ENCODE measurements at regions not wholly inside any gene's neighbourhood (a gene's known extent, or its start where the extent isn't known, plus 50 kb on each side); places are given as distances from the start of the nearest gene placed in this dataset.

DNA sequence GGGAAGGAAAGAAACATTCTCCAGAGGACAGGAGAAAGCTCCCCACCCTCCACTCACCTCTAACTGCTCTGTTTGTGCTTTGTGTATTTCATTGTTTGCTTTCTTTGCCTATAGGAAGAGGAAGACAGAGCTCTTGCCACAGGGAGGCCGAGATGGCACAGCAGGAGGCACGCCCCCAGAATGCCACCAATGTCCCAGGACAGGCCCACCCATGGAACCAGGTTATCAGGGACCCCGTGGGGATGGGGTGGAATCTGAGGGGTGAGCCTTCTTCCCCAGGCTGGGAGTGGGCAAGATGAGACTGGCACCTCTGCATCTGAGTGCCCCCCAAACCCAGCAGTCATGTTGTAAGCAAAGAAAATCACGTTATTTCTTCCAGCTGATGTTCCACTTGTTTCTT lies 155.8 kb downstream of the TBC1D2B start:
- TF ChIP-seq, protein P1, sequence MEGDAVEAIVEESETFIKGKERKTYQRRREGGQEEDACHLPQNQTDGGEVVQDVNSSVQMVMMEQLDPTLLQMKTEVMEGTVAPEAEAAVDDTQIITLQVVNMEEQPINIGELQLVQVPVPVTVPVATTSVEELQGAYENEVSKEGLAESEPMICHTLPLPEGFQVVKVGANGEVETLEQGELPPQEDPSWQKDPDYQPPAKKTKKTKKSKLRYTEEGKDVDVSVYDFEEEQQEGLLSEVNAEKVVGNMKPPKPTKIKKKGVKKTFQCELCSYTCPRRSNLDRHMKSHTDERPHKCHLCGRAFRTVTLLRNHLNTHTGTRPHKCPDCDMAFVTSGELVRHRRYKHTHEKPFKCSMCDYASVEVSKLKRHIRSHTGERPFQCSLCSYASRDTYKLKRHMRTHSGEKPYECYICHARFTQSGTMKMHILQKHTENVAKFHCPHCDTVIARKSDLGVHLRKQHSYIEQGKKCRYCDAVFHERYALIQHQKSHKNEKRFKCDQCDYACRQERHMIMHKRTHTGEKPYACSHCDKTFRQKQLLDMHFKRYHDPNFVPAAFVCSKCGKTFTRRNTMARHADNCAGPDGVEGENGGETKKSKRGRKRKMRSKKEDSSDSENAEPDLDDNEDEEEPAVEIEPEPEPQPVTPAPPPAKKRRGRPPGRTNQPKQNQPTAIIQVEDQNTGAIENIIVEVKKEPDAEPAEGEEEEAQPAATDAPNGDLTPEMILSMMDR (IDR thresholded peaks at IDR 0.05): no peak
- TF ChIP-seq POLR2AphosphoS5 (IDR thresholded peaks at IDR 0.05; ENCODE audit: low read depth, low read length): no peak
- TF ChIP-seq, protein P2, sequence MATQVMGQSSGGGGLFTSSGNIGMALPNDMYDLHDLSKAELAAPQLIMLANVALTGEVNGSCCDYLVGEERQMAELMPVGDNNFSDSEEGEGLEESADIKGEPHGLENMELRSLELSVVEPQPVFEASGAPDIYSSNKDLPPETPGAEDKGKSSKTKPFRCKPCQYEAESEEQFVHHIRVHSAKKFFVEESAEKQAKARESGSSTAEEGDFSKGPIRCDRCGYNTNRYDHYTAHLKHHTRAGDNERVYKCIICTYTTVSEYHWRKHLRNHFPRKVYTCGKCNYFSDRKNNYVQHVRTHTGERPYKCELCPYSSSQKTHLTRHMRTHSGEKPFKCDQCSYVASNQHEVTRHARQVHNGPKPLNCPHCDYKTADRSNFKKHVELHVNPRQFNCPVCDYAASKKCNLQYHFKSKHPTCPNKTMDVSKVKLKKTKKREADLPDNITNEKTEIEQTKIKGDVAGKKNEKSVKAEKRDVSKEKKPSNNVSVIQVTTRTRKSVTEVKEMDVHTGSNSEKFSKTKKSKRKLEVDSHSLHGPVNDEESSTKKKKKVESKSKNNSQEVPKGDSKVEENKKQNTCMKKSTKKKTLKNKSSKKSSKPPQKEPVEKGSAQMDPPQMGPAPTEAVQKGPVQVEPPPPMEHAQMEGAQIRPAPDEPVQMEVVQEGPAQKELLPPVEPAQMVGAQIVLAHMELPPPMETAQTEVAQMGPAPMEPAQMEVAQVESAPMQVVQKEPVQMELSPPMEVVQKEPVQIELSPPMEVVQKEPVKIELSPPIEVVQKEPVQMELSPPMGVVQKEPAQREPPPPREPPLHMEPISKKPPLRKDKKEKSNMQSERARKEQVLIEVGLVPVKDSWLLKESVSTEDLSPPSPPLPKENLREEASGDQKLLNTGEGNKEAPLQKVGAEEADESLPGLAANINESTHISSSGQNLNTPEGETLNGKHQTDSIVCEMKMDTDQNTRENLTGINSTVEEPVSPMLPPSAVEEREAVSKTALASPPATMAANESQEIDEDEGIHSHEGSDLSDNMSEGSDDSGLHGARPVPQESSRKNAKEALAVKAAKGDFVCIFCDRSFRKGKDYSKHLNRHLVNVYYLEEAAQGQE (IDR thresholded peaks at IDR 0.05; ENCODE audit: insufficient read depth in 1 of 2, low read depth in 2 of 2, low read length in 1 of 2): no peak
- no peak for TF ChIP-seq TCF7L2 (IDR thresholded peaks at IDR 0.05; ENCODE audit: low read depth, low read length)
- no peak for TF ChIP-seq SIN3A (IDR thresholded peaks at IDR 0.05; ENCODE audit: borderline replicate concordance, insufficient read depth, low read depth, low read length)

Measured in Panc1 (cell line).